ENCODE measurements at regions not wholly inside any gene's neighbourhood (a gene's known extent, or its start where the extent isn't known, plus 50 kb on each side); places are given as distances from the start of the nearest gene placed in this dataset.
"Not testable (repeated sequence)": the region's sequence is repeated elsewhere in the genome, so short reads cannot be mapped to it uniquely, and the experiment has no call there.

DNA sequence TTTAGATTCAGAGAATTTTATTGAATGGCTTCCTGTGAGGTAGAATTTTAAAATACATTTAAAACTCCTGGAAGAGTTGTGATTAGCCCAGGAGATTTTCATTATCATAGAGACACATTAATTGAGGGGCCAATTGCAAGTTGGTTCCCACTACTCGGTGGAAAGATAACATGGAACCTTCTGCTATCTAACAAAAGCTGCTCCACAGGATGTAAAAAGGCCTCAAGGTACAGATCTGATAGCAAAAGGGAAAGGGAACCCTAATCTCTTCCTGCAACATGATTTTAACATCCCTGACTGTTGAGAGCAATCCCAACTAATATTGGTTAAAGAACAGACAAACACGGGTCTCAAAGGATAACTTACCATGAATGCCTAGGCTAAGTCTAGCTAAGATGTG lies 312.3 kb downstream of the TUBA3C start:
- not testable (repeated sequence) for DNase-seq; H3K36me3 Mint-ChIP-seq; H3K4me1 Mint-ChIP-seq; H3K9me3 Mint-ChIP-seq; H3K4me3 Mint-ChIP-seq; H3K27ac Mint-ChIP-seq; H3K27me3 Mint-ChIP-seq (ENCODE audit: low read depth in 3 of 3)

DNA sequence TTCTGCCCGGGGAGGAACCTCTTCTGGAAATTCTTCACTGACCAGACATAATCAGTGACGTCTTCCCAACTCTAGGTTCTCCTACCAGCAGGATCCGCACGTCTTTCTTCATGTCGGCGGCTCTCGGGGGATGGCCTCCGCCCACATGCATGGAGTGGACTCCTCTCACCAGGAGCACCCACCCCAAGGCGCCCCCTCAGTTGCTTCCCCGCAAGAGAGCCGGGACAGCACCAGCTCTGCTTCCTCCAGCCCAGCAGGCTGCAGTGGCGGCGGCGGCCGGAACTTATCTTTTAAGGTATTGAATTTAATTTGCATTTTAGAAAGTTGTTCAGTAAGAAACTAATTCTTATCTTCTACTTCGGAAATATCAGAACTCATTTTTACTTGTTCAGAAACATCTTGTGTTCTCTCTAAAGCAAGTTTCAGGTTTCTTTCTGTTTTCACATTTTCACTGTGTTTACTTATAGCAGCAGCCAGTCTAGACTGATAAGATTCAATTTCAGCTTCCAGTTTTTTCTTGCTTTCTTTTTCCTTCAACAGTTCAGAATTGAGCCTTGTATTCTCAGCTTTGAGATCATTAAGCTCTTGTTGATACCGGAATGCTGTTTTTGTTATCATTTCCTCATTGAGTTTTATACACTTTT lies 343.5 kb downstream of the TUBA3C start:
- peaks cover 2 to 18% (median 9%) of the 10 kb centered on the region in 6 donors for H3K9me3 Mint-ChIP-seq
- not testable (repeated sequence) for H3K27me3 Mint-ChIP-seq (ENCODE audit: low read depth in 3 of 3); H3K4me3 Mint-ChIP-seq; DNase-seq; H3K27ac Mint-ChIP-seq; H3K36me3 Mint-ChIP-seq; H3K4me1 Mint-ChIP-seq

DNA sequence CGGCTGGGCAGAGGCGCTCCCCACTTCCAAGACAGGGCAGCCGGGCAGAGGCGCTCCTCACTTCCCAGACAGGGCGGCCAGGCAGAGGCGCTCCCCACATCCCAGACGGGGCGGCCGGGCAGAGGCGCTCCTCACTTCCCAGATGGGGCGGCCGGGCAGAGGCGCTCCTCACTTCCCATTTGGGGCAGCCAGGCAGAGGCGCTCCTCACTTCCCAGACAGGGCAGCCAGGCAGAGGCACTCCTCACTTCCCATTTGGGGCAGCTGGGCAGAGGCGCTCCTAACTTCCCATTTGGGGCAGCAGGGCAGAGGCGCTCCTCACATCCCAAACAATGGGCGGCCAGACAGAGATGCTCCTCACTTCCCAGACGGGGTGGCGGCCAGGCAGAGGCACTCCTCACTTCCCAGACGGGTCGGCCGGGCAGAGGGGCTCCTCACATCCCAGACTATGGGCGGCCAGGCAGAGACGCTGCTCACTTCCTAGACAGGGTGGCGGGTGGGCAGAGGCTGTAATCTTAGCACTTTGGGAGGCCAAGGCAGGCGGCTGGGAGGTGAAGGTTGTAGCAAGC lies 344.4 kb downstream of the TUBA3C start:
- H3K36me3 Mint-ChIP-seq; H3K4me3 Mint-ChIP-seq; DNase-seq; H3K27ac Mint-ChIP-seq; H3K27me3 Mint-ChIP-seq (ENCODE audit: low read depth in 3 of 3); H3K4me1 Mint-ChIP-seq: not testable (repeated sequence)
- H3K9me3 Mint-ChIP-seq: peaks cover 2 to 15% (median 9%) of the 10 kb centered on the region in 6 donors

DNA sequence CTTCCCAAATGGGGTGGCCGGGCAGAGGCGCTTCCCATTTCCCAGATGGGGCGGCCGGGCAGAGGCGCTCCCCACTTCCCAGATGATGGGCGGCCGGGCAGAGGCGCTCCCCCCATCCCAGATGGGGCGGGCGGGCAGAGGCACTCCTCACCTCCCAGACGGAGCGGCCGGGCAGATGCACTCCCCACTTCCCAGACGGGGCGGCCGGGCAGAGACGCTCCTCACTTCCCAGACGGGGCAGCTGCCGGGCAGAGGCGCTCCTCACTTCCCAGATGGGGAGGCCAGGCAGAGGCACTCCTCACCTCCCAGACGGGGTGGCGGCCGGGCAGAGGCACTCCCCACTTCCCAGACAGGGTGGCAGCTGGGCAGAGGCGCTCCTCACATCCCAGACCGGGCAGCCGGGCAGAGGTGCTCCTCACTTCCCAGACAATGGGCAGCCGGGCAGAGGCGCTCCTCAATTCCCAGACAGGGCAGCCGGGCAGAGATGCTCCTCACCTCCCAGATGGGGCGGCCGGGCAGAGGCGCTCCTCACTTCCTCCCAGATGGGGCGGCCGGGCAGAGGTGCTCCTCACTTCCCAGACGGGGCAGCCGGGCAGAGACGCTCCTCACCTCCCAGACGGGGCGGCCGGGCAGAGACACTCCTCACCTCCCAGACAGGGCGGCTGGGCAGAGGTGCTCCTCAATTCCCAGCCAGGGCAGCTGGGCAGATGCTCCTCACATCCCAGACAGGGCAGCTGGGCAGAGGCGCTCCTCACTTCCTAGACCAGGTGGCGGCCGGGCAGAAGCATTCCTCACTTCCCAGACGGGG lies 345.0 kb downstream of the TUBA3C start:
- not testable (repeated sequence) for DNase-seq; H3K4me1 Mint-ChIP-seq; H3K27me3 Mint-ChIP-seq (ENCODE audit: low read depth in 3 of 3)

DNA sequence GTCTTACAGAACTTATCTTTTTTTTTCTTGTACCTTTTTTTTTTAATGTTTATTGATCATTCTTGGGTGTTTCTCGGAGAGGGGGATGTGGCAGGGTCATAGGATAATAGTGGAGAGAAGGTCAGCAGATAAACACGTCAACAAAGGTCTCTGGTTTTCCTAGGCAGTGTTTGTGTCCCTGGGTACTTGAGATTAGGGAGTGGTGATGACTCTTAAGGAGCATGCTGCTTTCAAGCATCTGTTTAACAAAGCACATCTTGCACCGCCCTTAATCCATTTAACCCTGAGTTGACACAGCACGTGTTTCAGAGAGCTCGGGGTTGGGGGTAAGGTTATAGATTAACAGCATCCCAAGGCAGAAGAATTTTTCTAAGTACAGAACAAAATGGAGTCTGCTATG lies 345.9 kb downstream of the TUBA3C start:
- DNase-seq; H3K4me3 Mint-ChIP-seq; H3K27me3 Mint-ChIP-seq (ENCODE audit: low read depth in 3 of 3); H3K27ac Mint-ChIP-seq; H3K4me1 Mint-ChIP-seq; H3K36me3 Mint-ChIP-seq: not testable (repeated sequence)
- H3K9me3 Mint-ChIP-seq: peaks cover 2 to 15% (median 9%) of the 10 kb centered on the region in 6 donors

More for the DNA sequence above, 345.0 kb downstream of the TUBA3C start:
- H3K36me3 Mint-ChIP-seq, H3K27ac Mint-ChIP-seq, H3K4me3 Mint-ChIP-seq: not testable (repeated sequence)
- peaks cover 2 to 15% (median 9%) of the 10 kb centered on the region in 6 donors for H3K9me3 Mint-ChIP-seq

DNA sequence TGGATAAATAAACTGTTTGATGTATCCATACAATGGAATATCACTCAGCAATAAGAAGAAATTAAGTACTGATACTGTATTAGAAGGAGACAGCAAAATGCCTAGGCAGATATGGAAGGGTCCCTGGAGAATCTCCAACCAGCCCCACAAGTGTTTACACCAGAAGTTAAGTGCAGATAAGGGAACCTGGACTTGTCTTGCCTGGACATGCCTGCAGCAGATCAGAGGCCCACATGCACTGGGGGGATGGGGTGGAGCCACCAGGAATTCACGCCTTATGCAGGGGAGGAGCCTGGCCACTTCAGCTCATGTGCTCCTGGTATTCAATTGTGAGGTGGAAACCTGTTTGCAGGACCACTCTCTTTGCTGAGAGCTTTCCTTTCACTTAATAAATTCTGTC lies 356.9 kb downstream of the TUBA3C start:
- H3K9me3 Mint-ChIP-seq: peaks cover 0 to 12% (median 3%) of the 10 kb centered on the region in 6 donors
- DNase-seq; H3K36me3 Mint-ChIP-seq; H3K4me3 Mint-ChIP-seq; H3K27me3 Mint-ChIP-seq (ENCODE audit: low read depth in 3 of 3); H3K4me1 Mint-ChIP-seq; H3K27ac Mint-ChIP-seq: not testable (repeated sequence)

DNA sequence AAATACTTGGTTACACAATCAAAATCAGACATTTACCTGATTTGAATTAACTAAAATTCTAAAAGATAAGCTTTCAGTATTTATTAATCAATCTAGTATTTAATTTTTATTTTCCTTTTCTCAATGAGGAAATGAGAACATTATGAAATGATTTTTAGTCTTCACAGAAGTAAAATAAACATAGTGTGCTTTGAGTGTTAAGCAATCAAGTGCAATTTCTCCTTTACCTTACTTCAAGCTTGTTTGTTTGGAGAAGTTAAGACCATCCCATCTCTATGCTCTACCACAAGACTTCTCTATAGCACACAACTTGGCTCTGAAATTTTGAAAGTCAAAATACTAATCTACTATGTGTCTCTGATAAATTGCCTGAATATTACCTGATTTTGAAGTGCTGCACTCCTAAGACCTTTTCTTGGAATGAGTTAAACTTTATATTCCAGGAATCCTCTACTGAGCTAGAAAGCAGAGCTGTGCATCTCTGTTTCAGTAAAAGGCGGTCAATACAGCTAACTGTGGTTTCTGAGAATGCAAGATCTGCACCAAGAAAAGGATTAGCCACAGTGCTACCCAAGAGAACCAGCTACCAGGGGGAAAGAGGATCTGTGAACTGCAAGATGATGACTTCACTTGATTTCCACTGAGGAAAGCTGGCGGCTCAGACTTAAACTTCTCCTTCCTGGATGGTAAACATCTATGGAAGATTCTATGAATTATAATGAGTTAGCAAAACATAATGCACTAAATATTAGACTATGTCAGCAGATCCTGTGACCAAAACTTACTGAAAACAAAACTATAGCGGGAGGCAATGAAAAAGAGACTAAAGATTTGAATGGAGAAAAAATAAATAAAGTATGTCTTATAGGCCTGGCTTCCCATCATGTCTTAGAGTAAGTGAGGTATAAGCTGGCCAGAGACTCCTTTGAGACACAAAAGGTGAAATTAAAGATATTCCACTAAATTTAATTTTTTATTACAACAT lies 358.7 kb downstream of the TUBA3C start:
- not testable (repeated sequence) for H3K27ac Mint-ChIP-seq; H3K4me3 Mint-ChIP-seq; H3K27me3 Mint-ChIP-seq (ENCODE audit: low read depth in 3 of 3); H3K4me1 Mint-ChIP-seq; H3K36me3 Mint-ChIP-seq; DNase-seq
- peaks cover 4 to 15% (median 5%) of the 10 kb centered on the region in 6 donors for H3K9me3 Mint-ChIP-seq

DNA sequence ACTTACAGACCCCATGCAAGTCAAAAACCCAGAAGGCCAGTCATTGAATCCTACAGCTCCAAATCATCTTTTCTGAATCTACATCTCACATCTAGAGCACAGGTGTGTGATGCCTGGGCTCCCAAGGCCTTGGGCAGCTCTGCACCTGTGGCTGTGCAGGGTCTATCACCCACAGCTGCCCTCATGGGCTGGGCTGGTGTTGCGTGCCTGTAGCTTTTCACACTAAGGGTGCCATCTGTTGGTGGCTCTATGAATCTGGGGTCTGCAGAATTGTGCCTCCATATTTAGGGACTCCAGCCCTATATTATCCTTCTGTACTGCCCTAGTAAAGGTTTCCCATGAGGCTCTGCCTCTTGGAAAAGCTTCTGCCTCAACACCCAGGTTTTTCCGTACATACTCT lies 407.6 kb downstream of the TUBA3C start:
- H3K4me3 Mint-ChIP-seq; DNase-seq; H3K27me3 Mint-ChIP-seq (ENCODE audit: low read depth in 3 of 3); H3K4me1 Mint-ChIP-seq; H3K27ac Mint-ChIP-seq; H3K36me3 Mint-ChIP-seq: not testable (repeated sequence)
- peaks cover 0 to 15% (median under 1%) of the 10 kb centered on the region in 6 donors for H3K9me3 Mint-ChIP-seq

DNA sequence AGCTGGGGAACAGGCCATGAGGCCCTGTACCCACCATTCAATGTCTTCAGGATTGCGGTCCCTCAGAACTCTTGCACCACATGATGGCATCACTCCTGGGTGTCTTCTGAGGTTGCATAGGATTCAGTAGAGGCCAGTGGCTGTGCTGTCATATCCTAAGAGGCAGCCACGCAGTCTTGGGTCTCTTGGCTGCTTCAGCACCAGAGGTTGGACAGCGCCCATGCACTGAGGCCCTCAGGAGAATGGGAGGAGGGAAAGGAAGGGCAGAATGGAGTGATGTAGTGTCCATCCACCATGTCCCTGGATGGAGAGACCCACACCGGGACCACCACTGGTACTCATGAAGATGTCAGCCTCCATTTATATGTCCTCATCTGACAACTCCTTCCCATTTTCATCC lies 439.9 kb downstream of the TUBA3C start:
- not testable (repeated sequence) for H3K36me3 Mint-ChIP-seq; H3K4me1 Mint-ChIP-seq; H3K27ac Mint-ChIP-seq; H3K4me3 Mint-ChIP-seq; H3K27me3 Mint-ChIP-seq (ENCODE audit: low read depth in 3 of 3); DNase-seq
- peaks cover 6 to 16% (median 11%) of the 10 kb centered on the region in 6 donors for H3K9me3 Mint-ChIP-seq

DNA sequence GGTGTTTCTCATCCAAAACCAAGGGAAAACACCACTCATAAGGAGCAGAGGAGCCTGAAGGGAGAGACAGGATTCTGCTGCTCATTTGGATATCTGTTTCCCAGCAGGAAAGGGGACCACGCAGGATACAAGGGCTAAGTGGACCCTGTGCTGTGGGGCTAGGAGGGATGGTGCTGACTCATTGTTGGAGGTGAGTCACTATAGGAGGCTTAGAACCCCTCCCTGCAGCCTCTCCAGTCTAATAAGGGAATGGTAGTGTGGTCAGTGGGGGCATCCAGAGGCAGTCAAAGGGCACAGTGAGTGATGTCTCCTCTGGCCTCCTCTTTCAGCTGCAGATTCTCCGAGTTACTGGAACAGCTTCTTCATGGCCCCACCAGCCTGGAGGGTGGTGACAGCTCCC lies 442.3 kb downstream of the TUBA3C start:
- H3K4me3 Mint-ChIP-seq: no peak overlapping the region
- no peak overlapping the region for H3K27ac Mint-ChIP-seq
- no peak for DNase-seq
- peaks cover 6 to 14% (median 10%) of the 10 kb centered on the region in 6 donors for H3K9me3 Mint-ChIP-seq
- H3K4me1 Mint-ChIP-seq: no peaks in the 10 kb centered on the region
- H3K36me3 Mint-ChIP-seq: no peaks in the 10 kb centered on the region
- no peaks in the 10 kb centered on the region for H3K27me3 Mint-ChIP-seq (ENCODE audit: low read depth in 3 of 3)

DNA sequence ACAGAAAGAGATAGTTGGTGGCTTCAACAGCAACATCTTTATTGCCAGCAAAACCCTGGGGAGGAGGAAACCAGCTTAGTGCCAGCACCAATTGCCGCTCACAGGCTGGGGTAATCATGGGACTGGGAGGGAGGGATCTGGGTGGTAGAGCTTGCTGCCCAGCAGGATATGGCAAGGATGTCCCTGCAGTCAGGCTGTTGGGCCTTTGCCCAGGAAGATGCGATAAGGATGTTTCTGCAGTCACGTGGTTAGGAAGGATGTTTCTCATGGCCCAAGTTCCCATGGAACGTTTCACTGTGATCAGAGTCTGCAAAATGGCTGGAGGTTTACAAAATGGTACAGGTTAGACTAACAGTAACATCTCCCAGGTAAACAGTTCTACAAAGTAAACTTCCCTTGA lies 443.5 kb downstream of the TUBA3C start:
- not testable (repeated sequence) for DNase-seq; H3K4me3 Mint-ChIP-seq; H3K36me3 Mint-ChIP-seq; H3K27ac Mint-ChIP-seq; H3K4me1 Mint-ChIP-seq; H3K27me3 Mint-ChIP-seq (ENCODE audit: low read depth in 3 of 3)
- H3K9me3 Mint-ChIP-seq: peaks cover 7 to 23% (median 9%) of the 10 kb centered on the region in 6 donors

DNA sequence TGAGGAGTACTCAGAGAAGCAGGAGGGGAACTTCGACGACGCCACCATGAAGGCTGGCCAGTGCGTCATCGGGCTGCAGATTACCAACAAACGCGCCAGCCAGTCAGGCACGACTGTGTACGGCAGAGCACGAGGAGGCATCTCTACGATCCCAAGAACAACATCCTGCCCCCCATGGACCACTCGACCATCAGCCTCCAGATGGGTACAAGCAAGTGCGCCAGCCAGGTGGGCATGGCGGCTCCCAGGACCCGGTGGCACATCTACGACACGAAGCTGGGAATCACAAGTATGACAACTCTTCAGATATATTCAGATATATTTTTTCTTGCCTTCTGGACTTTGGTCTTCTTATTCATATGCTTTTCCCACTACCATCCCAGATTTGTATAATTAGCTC lies 454.5 kb downstream of the TUBA3C start:
- H3K4me1 Mint-ChIP-seq; H3K27me3 Mint-ChIP-seq (ENCODE audit: low read depth in 3 of 3); DNase-seq; H3K27ac Mint-ChIP-seq; H3K36me3 Mint-ChIP-seq; H3K4me3 Mint-ChIP-seq: not testable (repeated sequence)
- peaks cover 0 to 26% (median 7%) of the 10 kb centered on the region in 6 donors for H3K9me3 Mint-ChIP-seq

DNA sequence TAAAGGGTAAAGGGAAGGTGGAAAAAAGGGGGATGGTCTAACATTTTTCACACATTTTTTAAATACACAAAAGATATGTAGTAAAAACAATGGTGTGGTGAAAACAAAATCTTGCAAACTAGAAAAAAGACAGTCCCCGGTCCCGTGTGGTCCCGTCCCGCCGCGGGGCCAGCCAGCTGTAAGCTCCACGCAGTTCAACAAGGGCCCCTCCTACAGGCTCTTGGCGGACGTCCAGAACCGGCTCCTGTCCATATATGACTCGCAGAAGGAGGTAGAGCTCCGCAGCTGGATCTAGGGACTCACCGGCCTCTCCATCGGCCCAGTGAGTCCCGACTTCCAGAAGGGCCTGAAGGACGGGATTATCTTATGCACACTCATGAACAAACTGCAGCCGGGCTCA lies 455.1 kb downstream of the TUBA3C start:
- not testable (repeated sequence) for H3K4me3 Mint-ChIP-seq; H3K4me1 Mint-ChIP-seq; DNase-seq; H3K27me3 Mint-ChIP-seq (ENCODE audit: low read depth in 3 of 3); H3K36me3 Mint-ChIP-seq; H3K27ac Mint-ChIP-seq
- peaks cover 0 to 26% (median 7%) of the 10 kb centered on the region in 6 donors for H3K9me3 Mint-ChIP-seq

Measured in immature natural killer cell (primary cell).